Esophagus muscularis mucosa (tissue), 3 donors: ENCODE measurements at regions not wholly inside any gene's neighbourhood (a gene's known extent, or its start where the extent isn't known, plus 50 kb on each side); places are given as distances from the start of the nearest gene placed in this dataset.

Experiments used
- POLR2A ChIP-seq: fragments of 450-650 bp; IDR thresholded peaks from one replicate; pipeline ENCODE4 v1.6.1; 2017; ENCODE audit warnings: antibody characterized with exemption, moderate library complexity, mild to moderate bottlenecking, low read depth
- TF ChIP-seq, protein P1 (sequence below), 3 experiments: fragments of 200-600 bp in 2 of 3; fragments of 450-650 bp in 1 of 3; sonication (generic) in 2 of 3; IDR thresholded peaks; one replicate each; pipeline ENCODE4 v1.5.1; 2017 to 2019; ENCODE audit warnings: antibody characterized with exemption in 3 of 3, mild to moderate bottlenecking in 2 of 3, moderate library complexity in 1 of 3

GRCh38 chr7:17186745-17187530, 111.5 kb upstream of the AHR start:
- no peak for TF ChIP-seq POLR2A
- TF ChIP-seq, protein P1, sequence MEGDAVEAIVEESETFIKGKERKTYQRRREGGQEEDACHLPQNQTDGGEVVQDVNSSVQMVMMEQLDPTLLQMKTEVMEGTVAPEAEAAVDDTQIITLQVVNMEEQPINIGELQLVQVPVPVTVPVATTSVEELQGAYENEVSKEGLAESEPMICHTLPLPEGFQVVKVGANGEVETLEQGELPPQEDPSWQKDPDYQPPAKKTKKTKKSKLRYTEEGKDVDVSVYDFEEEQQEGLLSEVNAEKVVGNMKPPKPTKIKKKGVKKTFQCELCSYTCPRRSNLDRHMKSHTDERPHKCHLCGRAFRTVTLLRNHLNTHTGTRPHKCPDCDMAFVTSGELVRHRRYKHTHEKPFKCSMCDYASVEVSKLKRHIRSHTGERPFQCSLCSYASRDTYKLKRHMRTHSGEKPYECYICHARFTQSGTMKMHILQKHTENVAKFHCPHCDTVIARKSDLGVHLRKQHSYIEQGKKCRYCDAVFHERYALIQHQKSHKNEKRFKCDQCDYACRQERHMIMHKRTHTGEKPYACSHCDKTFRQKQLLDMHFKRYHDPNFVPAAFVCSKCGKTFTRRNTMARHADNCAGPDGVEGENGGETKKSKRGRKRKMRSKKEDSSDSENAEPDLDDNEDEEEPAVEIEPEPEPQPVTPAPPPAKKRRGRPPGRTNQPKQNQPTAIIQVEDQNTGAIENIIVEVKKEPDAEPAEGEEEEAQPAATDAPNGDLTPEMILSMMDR (IDR thresholded peaks at IDR 0.05): no peak
